HCT116 (cell line): ENCODE measurements at regions not wholly inside any gene's neighbourhood (a gene's known extent, or its start where the extent isn't known, plus 50 kb on each side); places are given as distances from the start of the nearest gene placed in this dataset.

ENCODE experiments used
- ATAC-seq: fragments of 200-7000 bp; cut with Tn5 transposase; 2 replicates; pipeline ENCODE4 v1.9.1; 2020; ENCODE audit warnings: mild to moderate bottlenecking, moderate library complexity
- BruUV-seq: library from RNA; stranded (reverse); fragments of 400-500 nt; replicated peaks from 2 replicates; lab custom pipeline; 2021; lab: Mats Ljungman, UMichigan
- CTCF ChIA-PET: fragments of 300-600 bp; sonication (Branson Sonifier 250); formaldehyde crosslinking; loops from one replicate; lab custom pipeline; 2021; ENCODE audit warnings: antibody characterized with exemption; lab: Charles Lee
- POLR2A ChIA-PET: fragments of 300-600, 350-600 bp; sonication (Branson Sonifier 250); formaldehyde crosslinking; loops from one replicate; lab custom pipeline; 2021; ENCODE audit warnings: antibody characterized with exemption; lab: Charles Lee
- RAD21 ChIA-PET, 2 experiments: fragments of 300-600 bp; sonication (Branson Sonifier 250); formaldehyde crosslinking; loops; one replicate each; lab custom pipeline; 2023; ENCODE audit warnings: low total read pairs in 2 of 2; ENCODE audit not compliant: uncharacterized antibody in 2 of 2, unreplicated experiment in 2 of 2, low non-redundant PET in 1 of 2; lab: Charles Lee
- DNase-seq: peaks from one replicate; pipeline ENCODE4 v3.0.0-alpha.2; 2010; ENCODE audit warnings: low read depth, low spot score
- H2AFZ ChIP-seq: fragments of 200-600 bp; shearing (Covaris generic), sonication (generic); 2 replicates; pipeline ENCODE4 v1.6.1; 2017; ENCODE audit warnings: low read depth, mixed run types, mixed read lengths, antibody characterized with exemption, low read length; ENCODE audit not compliant: poor library complexity, severe bottlenecking
- H3K27ac ChIP-seq: 2 replicates; pipeline ENCODE4 v1.5.1; 2012; ENCODE audit warnings: low read depth, low read length
- H3K27me3 ChIP-seq: fragments of 200-600 bp; sonication (generic); 2 replicates; pipeline ENCODE4 v1.6.1; 2016; ENCODE audit warnings: mixed run types, low read length, mixed read lengths; ENCODE audit not compliant: insufficient read depth
- H3K36me3 ChIP-seq, 2 experiments: fragments of 200-500 bp in 1 of 2; fragments of 200-600 bp in 1 of 2; sonication (Bioruptor generic) in 1 of 2; sonication (generic) in 1 of 2; 2 replicates each; pipeline versions ENCODE4 v1.5.1 to v1.6.1; 2014 to 2016; ENCODE audit warnings: low read length in 2 of 2, inconsistent platforms in 1 of 2, mixed read lengths in 1 of 2, mixed run types in 1 of 2; ENCODE audit not compliant: insufficient read depth in 2 of 2, control insufficient read depth in 1 of 2
- H3K4me1 ChIP-seq, 2 experiments: fragments of 200-600 bp in 1 of 2; sonication (generic) in 1 of 2; 2 replicates each; pipeline versions ENCODE4 v1.5.1 to v1.6.1; 2012 to 2017; ENCODE audit warnings: low read length in 2 of 2, inconsistent platforms in 1 of 2, mild to moderate bottlenecking in 1 of 2, mixed read lengths in 1 of 2, mixed run types in 1 of 2, moderate library complexity in 1 of 2; ENCODE audit not compliant: insufficient read depth in 2 of 2, control insufficient read depth in 1 of 2
- H3K4me2 ChIP-seq: fragments of 200-600 bp; sonication (generic); 2 replicates; pipeline ENCODE4 v1.6.1; 2017; ENCODE audit warnings: mixed run types, low read length, mixed read lengths
- H3K4me3 ChIP-seq, 2 experiments: fragments of 200-600 bp in 1 of 2; sonication (generic) in 1 of 2; replicated peaks in 1 of 2; 2 replicates each; pipeline ENCODE4 v1.5.1; 2011 to 2016; ENCODE audit warnings: low read length in 2 of 2, control low read depth in 1 of 2, low read depth in 1 of 2, mild to moderate bottlenecking in 1 of 2, mixed read lengths in 1 of 2, mixed run types in 1 of 2
- H3K79me2 ChIP-seq: fragments of 200-600 bp; sonication (generic); 2 replicates; pipeline ENCODE4 v1.6.1; 2017; ENCODE audit warnings: mild to moderate bottlenecking, mixed run types, low read length, moderate library complexity, mixed read lengths; ENCODE audit not compliant: insufficient read depth
- H3K9ac ChIP-seq: fragments of 200-600 bp; sonication (generic); 2 replicates; pipeline ENCODE4 v1.6.1; 2016; ENCODE audit warnings: low read length, mixed read lengths
- H3K9me2 ChIP-seq: fragments of 200-600 bp; sonication (generic), shearing (Covaris generic); 2 replicates; pipeline ENCODE4 v1.6.1; 2017; ENCODE audit warnings: mixed run types, mild to moderate bottlenecking, moderate library complexity; ENCODE audit not compliant: insufficient read depth
- H3K9me3 ChIP-seq, 2 experiments: fragments of 200-500 bp in 1 of 2; fragments of 200-600 bp in 1 of 2; sonication (Bioruptor generic) in 1 of 2; sonication (generic) in 1 of 2; 2 replicates each; pipeline ENCODE4 v1.6.1; 2014 to 2017; ENCODE audit warnings: low read length in 2 of 2, mixed read lengths in 2 of 2, inconsistent platforms in 1 of 2, low read depth in 1 of 2, mild to moderate bottlenecking in 1 of 2, mixed run types in 1 of 2, moderate library complexity in 1 of 2; ENCODE audit not compliant: control insufficient read depth in 1 of 2, insufficient read depth in 1 of 2
- H4K20me1 ChIP-seq: fragments of 200-600 bp; sonication (generic), shearing (Covaris generic); 2 replicates; pipeline ENCODE4 v1.6.1; 2017; ENCODE audit warnings: mixed run types, mild to moderate bottlenecking, moderate library complexity; ENCODE audit not compliant: insufficient read depth
- EGR1 ChIP-seq: IDR thresholded peaks from 2 replicates; pipeline ENCODE4 v1.6.1; 2012; ENCODE audit warnings: low read depth
- ELF1 ChIP-seq: IDR thresholded peaks from 2 replicates; pipeline ENCODE4 v1.6.1; 2012; ENCODE audit warnings: low read depth, borderline replicate concordance
- FOSL1 ChIP-seq: IDR thresholded peaks from 2 replicates; pipeline ENCODE4 v1.6.1; 2012; ENCODE audit warnings: low read depth
- JUND ChIP-seq: IDR thresholded peaks from 2 replicates; pipeline ENCODE4 v1.6.1; 2012
- POLR2A ChIP-seq: IDR thresholded peaks from 2 replicates; pipeline ENCODE4 v1.7.0; 2011; ENCODE audit warnings: borderline replicate concordance; ENCODE audit not compliant: insufficient read depth, insufficient read length; ENCODE audit errors: extremely low read depth
- POLR2AphosphoS5 ChIP-seq: IDR thresholded peaks from 2 replicates; pipeline ENCODE4 v1.6.1; 2011; ENCODE audit warnings: mild to moderate bottlenecking, low read depth, low read length, moderate library complexity
- RAD21 ChIP-seq: IDR thresholded peaks from 2 replicates; pipeline ENCODE4 v1.6.1; 2012; ENCODE audit warnings: low read depth, mild to moderate bottlenecking
- SIN3A ChIP-seq: IDR thresholded peaks from 2 replicates; pipeline ENCODE4 v1.6.1; 2012; ENCODE audit warnings: low read depth
- SP1 ChIP-seq: IDR thresholded peaks from 2 replicates; pipeline ENCODE4 v1.6.1; 2012; ENCODE audit warnings: low read depth
- SRF ChIP-seq: IDR thresholded peaks from 2 replicates; pipeline ENCODE4 v1.6.1; 2012; ENCODE audit warnings: low read depth
- YY1 ChIP-seq: IDR thresholded peaks from 2 replicates; pipeline ENCODE4 v1.6.1; 2011; ENCODE audit warnings: low read length, low read depth, moderate library complexity, mild to moderate bottlenecking; ENCODE audit not compliant: insufficient replicate concordance; ENCODE audit errors: extremely low read depth
- ZNF274 ChIP-seq: fragments of 200-500 bp; sonication (Bioruptor generic); IDR thresholded peaks from 2 replicates; pipeline ENCODE4 v1.6.1; 2014; ENCODE audit warnings: mild to moderate bottlenecking, low read depth, low read length, inconsistent platforms
- intact Hi-C: fragments of 100-400 bp; cut with micrococcal nuclease; formaldehyde crosslinking; loops from 2 replicates; pipeline ENCODE4 v1.10.0; 2022
- TF ChIP-seq, protein P1 (sequence below), 3 experiments: fragments of 200-600 bp in 1 of 3; sonication (generic) in 1 of 3; IDR thresholded peaks in 2 of 3; conservative IDR thresholded peaks in 1 of 3; 2 replicates each; pipeline ENCODE4 v1.5.1; 2012 to 2017; ENCODE audit warnings: low read depth in 2 of 3, low read length in 2 of 3, antibody characterized with exemption in 1 of 3, borderline replicate concordance in 1 of 3, control low read depth in 1 of 3, mild to moderate bottlenecking in 1 of 3, mixed read lengths in 1 of 3, mixed run types in 1 of 3, moderate library complexity in 1 of 3; ENCODE audit not compliant: insufficient read depth in 1 of 3
- TF ChIP-seq, protein P2 (sequence below): IDR thresholded peaks from 2 replicates; pipeline ENCODE4 v1.6.1; 2011; ENCODE audit warnings: mild to moderate bottlenecking, low read length, moderate library complexity; ENCODE audit not compliant: insufficient replicate concordance; ENCODE audit errors: extremely low read depth
- TF ChIP-seq, protein P3 (sequence below): IDR thresholded peaks from 2 replicates; pipeline ENCODE4 v1.6.1; 2012; ENCODE audit warnings: low read depth
- TF ChIP-seq, protein P4 (sequence below): IDR thresholded peaks from 2 replicates; pipeline ENCODE4 v1.6.1; 2012

DNA sequence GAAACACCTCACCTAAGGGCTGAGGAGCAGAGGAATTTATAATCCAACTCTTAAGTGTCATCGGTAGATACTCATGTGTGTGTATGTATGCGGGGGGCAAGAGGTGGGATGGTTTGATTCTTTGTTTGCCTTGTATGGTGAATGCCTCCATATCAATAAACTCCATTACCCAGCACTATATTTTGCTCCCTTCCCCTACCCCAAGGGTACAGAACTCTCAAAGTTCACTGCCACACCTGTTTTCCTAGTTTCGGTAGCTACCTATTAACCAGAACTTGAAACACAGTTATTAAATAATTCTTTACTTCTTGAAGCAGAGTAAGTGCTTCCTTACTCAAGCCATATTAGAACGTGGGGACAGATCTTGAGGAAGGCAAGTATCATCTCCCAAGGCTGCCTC lies 400.8 kb upstream of the SUCLG2 start:
- Histone ChIP-seq H3K9me3 (no peaks in the 10 kb centered on the region; a peak in 2 of 4 replicates), H3K4me2 (no peak overlapping the region), H2AFZ (no peak overlapping the region)
- TF ChIP-seq RAD21 = no peak
- TF ChIP-seq FOSL1 = no peak
- TF ChIP-seq EGR1 = no peak
- no peak for TF ChIP-seq ELF1
- TF ChIP-seq SIN3A = no peak
- no peak for TF ChIP-seq YY1
- no peak for TF ChIP-seq JUND
- no peak for TF ChIP-seq SRF
- no peak for TF ChIP-seq ZNF274
- no peak for TF ChIP-seq POLR2AphosphoS5
- TF ChIP-seq, protein P1, sequence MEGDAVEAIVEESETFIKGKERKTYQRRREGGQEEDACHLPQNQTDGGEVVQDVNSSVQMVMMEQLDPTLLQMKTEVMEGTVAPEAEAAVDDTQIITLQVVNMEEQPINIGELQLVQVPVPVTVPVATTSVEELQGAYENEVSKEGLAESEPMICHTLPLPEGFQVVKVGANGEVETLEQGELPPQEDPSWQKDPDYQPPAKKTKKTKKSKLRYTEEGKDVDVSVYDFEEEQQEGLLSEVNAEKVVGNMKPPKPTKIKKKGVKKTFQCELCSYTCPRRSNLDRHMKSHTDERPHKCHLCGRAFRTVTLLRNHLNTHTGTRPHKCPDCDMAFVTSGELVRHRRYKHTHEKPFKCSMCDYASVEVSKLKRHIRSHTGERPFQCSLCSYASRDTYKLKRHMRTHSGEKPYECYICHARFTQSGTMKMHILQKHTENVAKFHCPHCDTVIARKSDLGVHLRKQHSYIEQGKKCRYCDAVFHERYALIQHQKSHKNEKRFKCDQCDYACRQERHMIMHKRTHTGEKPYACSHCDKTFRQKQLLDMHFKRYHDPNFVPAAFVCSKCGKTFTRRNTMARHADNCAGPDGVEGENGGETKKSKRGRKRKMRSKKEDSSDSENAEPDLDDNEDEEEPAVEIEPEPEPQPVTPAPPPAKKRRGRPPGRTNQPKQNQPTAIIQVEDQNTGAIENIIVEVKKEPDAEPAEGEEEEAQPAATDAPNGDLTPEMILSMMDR (IDR thresholded peaks at IDR 0.05 in 2 of 3, conservative IDR thresholded peaks at IDR 0.05 in 1 of 3; ENCODE audit: borderline replicate concordance in 1 of 3, insufficient read depth in 1 of 3, low read depth in 2 of 3, low read length in 2 of 3) = no peak
- TF ChIP-seq, protein P2, sequence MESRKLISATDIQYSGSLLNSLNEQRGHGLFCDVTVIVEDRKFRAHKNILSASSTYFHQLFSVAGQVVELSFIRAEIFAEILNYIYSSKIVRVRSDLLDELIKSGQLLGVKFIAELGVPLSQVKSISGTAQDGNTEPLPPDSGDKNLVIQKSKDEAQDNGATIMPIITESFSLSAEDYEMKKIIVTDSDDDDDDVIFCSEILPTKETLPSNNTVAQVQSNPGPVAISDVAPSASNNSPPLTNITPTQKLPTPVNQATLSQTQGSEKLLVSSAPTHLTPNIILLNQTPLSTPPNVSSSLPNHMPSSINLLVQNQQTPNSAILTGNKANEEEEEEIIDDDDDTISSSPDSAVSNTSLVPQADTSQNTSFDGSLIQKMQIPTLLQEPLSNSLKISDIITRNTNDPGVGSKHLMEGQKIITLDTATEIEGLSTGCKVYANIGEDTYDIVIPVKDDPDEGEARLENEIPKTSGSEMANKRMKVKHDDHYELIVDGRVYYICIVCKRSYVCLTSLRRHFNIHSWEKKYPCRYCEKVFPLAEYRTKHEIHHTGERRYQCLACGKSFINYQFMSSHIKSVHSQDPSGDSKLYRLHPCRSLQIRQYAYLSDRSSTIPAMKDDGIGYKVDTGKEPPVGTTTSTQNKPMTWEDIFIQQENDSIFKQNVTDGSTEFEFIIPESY = no peak
- TF ChIP-seq, protein P3, sequence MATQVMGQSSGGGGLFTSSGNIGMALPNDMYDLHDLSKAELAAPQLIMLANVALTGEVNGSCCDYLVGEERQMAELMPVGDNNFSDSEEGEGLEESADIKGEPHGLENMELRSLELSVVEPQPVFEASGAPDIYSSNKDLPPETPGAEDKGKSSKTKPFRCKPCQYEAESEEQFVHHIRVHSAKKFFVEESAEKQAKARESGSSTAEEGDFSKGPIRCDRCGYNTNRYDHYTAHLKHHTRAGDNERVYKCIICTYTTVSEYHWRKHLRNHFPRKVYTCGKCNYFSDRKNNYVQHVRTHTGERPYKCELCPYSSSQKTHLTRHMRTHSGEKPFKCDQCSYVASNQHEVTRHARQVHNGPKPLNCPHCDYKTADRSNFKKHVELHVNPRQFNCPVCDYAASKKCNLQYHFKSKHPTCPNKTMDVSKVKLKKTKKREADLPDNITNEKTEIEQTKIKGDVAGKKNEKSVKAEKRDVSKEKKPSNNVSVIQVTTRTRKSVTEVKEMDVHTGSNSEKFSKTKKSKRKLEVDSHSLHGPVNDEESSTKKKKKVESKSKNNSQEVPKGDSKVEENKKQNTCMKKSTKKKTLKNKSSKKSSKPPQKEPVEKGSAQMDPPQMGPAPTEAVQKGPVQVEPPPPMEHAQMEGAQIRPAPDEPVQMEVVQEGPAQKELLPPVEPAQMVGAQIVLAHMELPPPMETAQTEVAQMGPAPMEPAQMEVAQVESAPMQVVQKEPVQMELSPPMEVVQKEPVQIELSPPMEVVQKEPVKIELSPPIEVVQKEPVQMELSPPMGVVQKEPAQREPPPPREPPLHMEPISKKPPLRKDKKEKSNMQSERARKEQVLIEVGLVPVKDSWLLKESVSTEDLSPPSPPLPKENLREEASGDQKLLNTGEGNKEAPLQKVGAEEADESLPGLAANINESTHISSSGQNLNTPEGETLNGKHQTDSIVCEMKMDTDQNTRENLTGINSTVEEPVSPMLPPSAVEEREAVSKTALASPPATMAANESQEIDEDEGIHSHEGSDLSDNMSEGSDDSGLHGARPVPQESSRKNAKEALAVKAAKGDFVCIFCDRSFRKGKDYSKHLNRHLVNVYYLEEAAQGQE = no peak
- TF ChIP-seq SP1 = no peak
- TF ChIP-seq POLR2A = no peak
- TF ChIP-seq, protein P4, sequence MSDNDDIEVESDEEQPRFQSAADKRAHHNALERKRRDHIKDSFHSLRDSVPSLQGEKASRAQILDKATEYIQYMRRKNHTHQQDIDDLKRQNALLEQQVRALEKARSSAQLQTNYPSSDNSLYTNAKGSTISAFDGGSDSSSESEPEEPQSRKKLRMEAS = no peak
- TF ChIP-seq, all 23 proteins: peak for 0
- Histone ChIP-seq H4K20me1 (no peaks in the 10 kb centered on the region), H3K9ac (no peak overlapping the region), H3K79me2 (no peaks in the 10 kb centered on the region), H3K27ac (no peak overlapping the region), H3K27me3 (no peaks in the 10 kb centered on the region), H3K4me1 (no peaks in the 10 kb centered on the region), H3K9me2 (no peaks in the 10 kb centered on the region), H3K36me3 (no peaks in the 10 kb centered on the region), H3K4me3 (no peak overlapping the region)
- no TSS peak for BruUV-seq
- ChIA-PET CTCF (no interaction called here), RAD21 (no interaction called here), POLR2A (no interaction called here)
- intact Hi-C loops = no loop called here
- ATAC-seq = no peak
- no peak for DNase-seq
